MCF 10A (cell line): ENCODE measurements at regions not wholly inside any gene's neighbourhood (a gene's known extent, or its start where the extent isn't known, plus 50 kb on each side); places are given as distances from the start of the nearest gene placed in this dataset.
A peak's percentile ranks its signal among the peaks of the same experiment; 100 is the strongest.

Source experiments
- BruUV-seq: library from RNA; stranded (reverse); fragments of 400-500 nt; replicated peaks from 2 replicates; lab custom pipeline; 2021; lab: Mats Ljungman, UMichigan
- CTCF ChIA-PET: fragments of 300-600 bp; sonication (Branson Sonifier 250); formaldehyde crosslinking; extraction: SDS; loops from one replicate; lab custom pipeline; 2021; ENCODE audit warnings: antibody characterized with exemption, inconsistent platforms; lab: Yijun Ruan, JAX
- POLR2A ChIA-PET: fragments of 300-600, 350-650 bp; sonication (Branson Sonifier 250); formaldehyde crosslinking; extraction: SDS; loops from one replicate; lab custom pipeline; 2020; ENCODE audit warnings: antibody characterized with exemption, inconsistent platforms; lab: Yijun Ruan, JAX
- DNase-seq: peaks from one replicate; pipeline ENCODE4 v3.0.0-alpha.2; 2018; ENCODE audit not compliant: unreplicated experiment
- H3K27ac Mint-ChIP-seq: one replicate; pipeline ENCODE4 v1.8.0; 2022; ENCODE audit warnings: mild to moderate bottlenecking, low read depth, mixed read lengths; ENCODE audit not compliant: unreplicated experiment
- H3K27me3 Mint-ChIP-seq: one replicate; pipeline ENCODE4 v1.8.0; 2022; ENCODE audit warnings: mixed read lengths; ENCODE audit not compliant: insufficient read depth, unreplicated experiment
- H3K36me3 Mint-ChIP-seq: one replicate; pipeline ENCODE4 v1.8.0; 2022; ENCODE audit warnings: mild to moderate bottlenecking, moderate library complexity, mixed read lengths; ENCODE audit not compliant: insufficient read depth, unreplicated experiment
- H3K4me1 Mint-ChIP-seq: one replicate; pipeline ENCODE4 v1.8.0; 2022; ENCODE audit warnings: mixed read lengths; ENCODE audit not compliant: insufficient read depth, unreplicated experiment
- H3K4me3 Mint-ChIP-seq: one replicate; pipeline ENCODE4 v1.8.0; 2022; ENCODE audit warnings: mild to moderate bottlenecking, moderate library complexity, mixed read lengths; ENCODE audit not compliant: unreplicated experiment
- H3K9me3 Mint-ChIP-seq: one replicate; pipeline ENCODE4 v1.8.0; 2022; ENCODE audit warnings: mixed read lengths; ENCODE audit not compliant: unreplicated experiment
- CTCF ChIP-seq: fragments of 200-600 bp; IDR thresholded peaks from one replicate; pipeline ENCODE4 v1.8.0; 2022; ENCODE audit warnings: antibody characterized with exemption, mild to moderate bottlenecking; ENCODE audit not compliant: unreplicated experiment
- intact Hi-C: fragments of 100-400 bp; cut with micrococcal nuclease; formaldehyde crosslinking; loops from 2 replicates; pipeline ENCODE4 v1.14.1; 2022

GRCh38 chr5:57887851-57888621 is 405.4 kb upstream of the ACTBL2 start:
- POLR2A ChIA-PET, result interaction anchor here (0.6 to 3.6 kb wide), 20 partner anchors 25 to 590 kb away, joined by 3 to 129 read pairs (median 4); partner anchors contain the start of gene PLK2

GRCh38 chr5:57884346-57885102 is 401.9 kb upstream of the ACTBL2 start:
- H3K9me3 Mint-ChIP-seq, result no peaks in the 10 kb centered on the region
- H3K4me1 Mint-ChIP-seq, result peaks cover 10% of the 10 kb centered on the region
- H3K27ac Mint-ChIP-seq, result no peak overlapping the region
- ChIA-PET CTCF (interaction anchor here (0.6 to 9.3 kb wide), 14 partner anchors 7 to 587 kb away, joined by 3 to 215 read pairs (median 4); partner anchors contain the start of gene PLK2), POLR2A (interaction anchor here (1.0 to 1.9 kb wide), 3 partner anchors 34 to 576 kb away, joined by 3 to 10 read pairs (median 5); partner anchors contain the start of gene PLK2)
- no peak overlapping the region for H3K4me3 Mint-ChIP-seq
- H3K27me3 Mint-ChIP-seq, result no peaks in the 10 kb centered on the region
- BruUV-seq, result no TSS peak
- intact Hi-C loops, result loop anchor here (10.0 kb wide), 2 partner anchors 130 to 230 kb away; no protein-coding TSS in a partner anchor
- peaks cover 5% of the 10 kb centered on the region for H3K36me3 Mint-ChIP-seq
- DNase-seq, result no peak
- TF ChIP-seq CTCF, result no peak

More at GRCh38 chr5:57887851-57888621, 405.4 kb upstream of the ACTBL2 start:
- no peaks in the 10 kb centered on the region for H3K27me3 Mint-ChIP-seq
- no peak overlapping the region for H3K27ac Mint-ChIP-seq
- H3K36me3 Mint-ChIP-seq, result no peaks in the 10 kb centered on the region
- H3K4me1 Mint-ChIP-seq, result peaks cover 19% of the 10 kb centered on the region
- CTCF ChIA-PET, result interaction anchor here (0.5 to 9.3 kb wide), 69 partner anchors 10 to 1466 kb away, joined by 3 to 215 read pairs (median 5); partner anchors contain the start of gene PLK2
- intact Hi-C loops, result loop anchor here (1.0 to 10.0 kb wide), 7 partner anchors 47 to 589 kb away; partner anchors contain the start of gene PLK2
- BruUV-seq, result no TSS peak
- TF ChIP-seq CTCF, result peak; percentile 71
- H3K9me3 Mint-ChIP-seq, result no peaks in the 10 kb centered on the region
- DNase-seq, result peak; percentile 76
- H3K4me3 Mint-ChIP-seq, result no peak overlapping the region

GRCh38 chr5:57880216-57880615 is 397.6 kb upstream of the ACTBL2 start:
- Mint-ChIP-seq H3K27ac (no peak overlapping the region), H3K4me3 (no peak overlapping the region), H3K27me3 (no peaks in the 10 kb centered on the region), H3K4me1 (no peaks in the 10 kb centered on the region), H3K9me3 (no peaks in the 10 kb centered on the region), H3K36me3 (peaks cover 5% of the 10 kb centered on the region)
- BruUV-seq, result no TSS peak
- ChIA-PET POLR2A (interaction anchor here (0.7 kb wide), 1 partner anchor 74 kb away, joined by 3 read pairs; no protein-coding TSS in a partner anchor), CTCF (interaction anchor here (1.1 to 9.3 kb wide), 6 partner anchors 9 to 582 kb away, joined by 3 to 215 read pairs (median 9); partner anchors contain the start of gene PLK2)
- no peak for TF ChIP-seq CTCF
- intact Hi-C loops, result loop anchor here (10.0 kb wide), 2 partner anchors 135 to 225 kb away; no protein-coding TSS in a partner anchor
- DNase-seq, result no peak
